ENCODE measurements at regions not wholly inside any gene's neighbourhood (a gene's known extent, or its start where the extent isn't known, plus 50 kb on each side); places are given as distances from the start of the nearest gene placed in this dataset.

- no peak for DNase-seq
Observed at GRCh38 chr10:83592337-83592935, 546.9 kb upstream of the GHITM start.

- no peak for DNase-seq
Observed at GRCh38 chr10:83603708-83604107, 535.6 kb upstream of the GHITM start.

DNA sequence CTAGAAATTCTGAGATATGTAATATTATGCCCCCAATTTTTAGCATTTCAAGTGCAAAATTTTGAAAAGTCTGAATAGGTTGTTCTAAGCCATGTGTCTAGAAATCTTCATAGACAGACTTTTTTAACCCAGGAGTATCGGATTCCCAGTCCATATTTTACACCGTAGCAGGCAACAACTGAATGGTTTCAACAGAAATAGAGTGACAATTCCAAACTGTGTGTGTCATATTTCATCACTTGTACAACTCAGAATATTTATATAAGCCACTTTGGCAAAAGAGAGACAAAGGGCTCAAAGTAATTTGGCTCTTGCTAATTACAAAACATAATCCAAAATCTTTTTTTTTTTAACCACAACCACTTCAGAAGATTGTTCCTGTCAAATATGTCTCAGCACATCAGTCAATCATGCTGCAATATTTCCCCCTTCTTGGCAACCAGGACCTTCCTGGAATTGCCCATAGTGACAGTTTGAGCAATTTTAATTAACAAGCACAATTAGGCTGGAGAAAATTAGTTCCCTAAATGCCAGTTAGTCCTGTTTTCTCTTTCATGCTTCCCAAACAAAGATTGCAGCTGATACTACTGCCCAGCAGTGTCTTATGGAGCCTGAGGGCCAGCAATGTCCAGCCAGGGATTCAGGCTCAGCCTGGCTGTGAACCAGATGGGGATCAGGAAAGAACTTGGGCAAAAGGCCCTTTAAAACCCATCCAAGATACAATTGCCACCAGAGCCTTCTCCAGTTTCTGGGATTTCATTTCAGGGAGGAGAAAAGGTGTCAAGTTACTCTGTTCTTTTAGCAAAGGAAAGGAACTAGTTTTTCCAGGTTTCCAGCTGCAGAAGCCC, 533.3 kb upstream of the GHITM start:
- DNase-seq = no peak

- DNase-seq = no peak
Observed at GRCh38 chr10:83607959-83608745, 531.2 kb upstream of the GHITM start.

GRCh38 chr10:83612050-83612449, 527.3 kb upstream of the GHITM start:
- DNase-seq = no peak

GRCh38 chr10:83612746-83613145, 526.6 kb upstream of the GHITM start:
- no peak for DNase-seq

DNA sequence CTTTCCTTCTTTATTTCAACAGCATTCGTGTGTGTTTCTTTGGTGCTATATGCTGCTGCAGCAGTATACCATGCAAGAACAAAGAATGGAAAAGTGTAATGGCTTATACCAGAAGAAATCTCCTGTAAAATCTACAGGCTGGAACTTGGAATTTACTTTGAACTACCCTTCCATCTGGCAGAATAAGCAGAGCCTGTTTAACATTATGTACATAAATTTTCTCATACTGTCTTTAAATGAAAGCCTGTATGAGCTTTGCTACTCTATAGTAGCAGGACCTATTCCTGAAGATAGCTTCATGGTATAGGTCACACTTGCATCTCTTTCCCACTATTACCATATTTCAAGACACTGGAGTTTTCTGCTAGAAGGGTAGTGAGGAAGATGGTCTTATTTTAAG, 522.1 kb upstream of the GHITM start:
- DNase-seq = no peak

DNA sequence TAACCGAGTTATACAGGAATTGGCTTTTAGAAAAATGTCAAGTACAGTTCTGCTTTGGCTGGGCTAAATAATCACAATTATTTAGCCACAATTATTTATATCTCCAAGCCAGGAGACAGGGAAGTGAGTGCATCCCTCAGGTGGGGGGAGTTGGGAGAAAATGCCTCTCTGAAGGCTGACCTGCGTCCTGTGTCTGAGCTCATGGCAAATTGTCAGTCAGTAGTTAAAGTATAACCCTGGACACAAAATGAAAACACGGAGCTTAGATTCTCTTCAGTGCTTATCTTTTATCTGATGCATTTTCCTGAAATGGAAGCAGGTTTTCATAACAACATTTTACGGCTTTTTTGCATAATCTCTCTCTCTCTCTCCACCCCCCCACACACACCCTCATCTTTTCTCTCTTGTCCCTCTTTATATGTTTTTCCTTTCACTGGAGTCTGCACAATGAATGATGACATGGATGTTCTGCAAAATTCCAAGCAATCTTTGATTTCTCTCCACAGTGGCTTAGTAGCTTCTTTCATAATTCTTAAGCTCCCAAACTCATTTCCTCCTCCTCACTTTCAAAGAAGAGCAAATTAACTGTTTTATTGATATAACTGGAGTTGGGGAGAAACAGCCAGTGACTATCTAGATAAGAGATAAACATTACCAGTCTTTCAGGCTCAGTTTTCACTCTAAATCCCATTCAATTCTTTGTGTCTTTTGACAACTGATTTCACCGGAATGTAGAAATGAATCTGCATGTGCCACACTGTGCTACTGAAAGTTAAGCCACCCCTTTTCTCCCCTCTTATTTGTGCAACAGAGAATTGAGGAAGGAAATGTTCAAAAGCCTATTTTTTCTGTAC, 521.4 kb upstream of the GHITM start:
- no peak for DNase-seq

DNA sequence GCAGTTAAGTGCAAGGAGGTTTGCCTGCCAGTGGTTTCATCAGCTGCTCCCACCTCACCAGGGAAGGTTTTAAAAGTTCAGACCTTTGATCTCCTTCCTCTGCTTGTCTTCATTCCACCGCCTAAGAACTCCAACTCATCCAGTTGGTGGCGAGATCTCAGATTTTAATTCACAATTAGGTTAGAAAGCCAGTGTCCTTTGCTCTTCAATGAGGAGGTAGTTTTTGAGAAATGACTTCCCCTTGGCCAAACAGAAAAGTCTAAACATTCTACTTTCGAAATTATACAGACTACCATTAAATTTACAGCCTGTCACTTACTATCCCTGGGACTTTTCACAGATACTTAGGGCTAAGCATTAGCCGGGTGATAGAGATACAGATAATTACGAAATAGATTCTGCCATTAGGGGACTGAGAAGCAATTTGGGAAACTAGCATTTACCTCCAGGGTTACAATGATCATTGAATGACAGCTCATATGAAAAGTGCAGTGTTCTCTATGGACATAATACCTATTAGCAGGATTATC, 513.4 kb upstream of the GHITM start:
- no peak for DNase-seq

GRCh38 chr10:83632701-83633100, 506.6 kb upstream of the GHITM start:
- no peak for DNase-seq

GRCh38 chr10:83633547-83633946, 505.8 kb upstream of the GHITM start:
- no peak for DNase-seq

DNA sequence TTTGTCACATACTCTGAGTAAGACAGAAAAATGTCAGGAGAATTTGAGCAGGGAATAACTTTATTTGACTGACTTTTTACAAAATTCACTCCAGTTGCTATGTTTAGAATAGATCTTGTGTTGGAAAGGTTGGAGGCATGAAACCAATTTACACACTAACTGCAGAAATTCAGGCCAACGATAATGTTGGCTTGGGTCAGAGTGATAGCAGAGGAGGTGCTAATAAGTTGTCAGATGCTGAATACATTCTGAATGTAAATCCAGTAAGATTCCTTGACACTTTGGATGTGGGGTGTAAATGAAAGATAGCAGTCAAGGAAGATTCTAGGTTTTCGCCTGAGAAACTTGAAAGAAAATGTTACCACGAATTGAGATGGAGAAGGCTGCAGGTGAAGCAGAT, 502.5 kb upstream of the GHITM start:
- DNase-seq = no peak

GRCh38 chr10:83647526-83647925, 491.8 kb upstream of the GHITM start:
- DNase-seq = no peak

DNA sequence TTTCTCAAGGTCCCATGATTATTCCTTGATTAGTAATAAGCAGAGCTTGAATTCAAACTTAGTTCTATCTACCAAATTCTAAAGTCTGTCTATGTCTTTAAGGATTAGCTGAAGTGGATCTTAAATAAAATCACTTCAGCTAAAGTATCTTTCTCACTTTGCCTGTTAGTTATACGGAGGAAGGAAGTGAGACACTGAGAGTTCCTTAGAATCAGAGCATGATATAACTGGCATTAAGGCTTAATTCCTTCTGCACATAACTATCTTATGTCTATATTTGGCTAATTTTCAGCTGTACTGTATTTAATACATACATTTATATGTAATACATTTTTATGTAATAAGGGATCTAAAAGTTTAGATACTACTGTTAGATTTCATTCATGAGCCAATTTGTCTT, 491.1 kb upstream of the GHITM start:
- no peak for DNase-seq

GRCh38 chr10:83649471-83649870, 489.8 kb upstream of the GHITM start:
- DNase-seq = no peak

GRCh38 chr10:83654689-83655088, 484.6 kb upstream of the GHITM start:
- no peak for DNase-seq

DNA sequence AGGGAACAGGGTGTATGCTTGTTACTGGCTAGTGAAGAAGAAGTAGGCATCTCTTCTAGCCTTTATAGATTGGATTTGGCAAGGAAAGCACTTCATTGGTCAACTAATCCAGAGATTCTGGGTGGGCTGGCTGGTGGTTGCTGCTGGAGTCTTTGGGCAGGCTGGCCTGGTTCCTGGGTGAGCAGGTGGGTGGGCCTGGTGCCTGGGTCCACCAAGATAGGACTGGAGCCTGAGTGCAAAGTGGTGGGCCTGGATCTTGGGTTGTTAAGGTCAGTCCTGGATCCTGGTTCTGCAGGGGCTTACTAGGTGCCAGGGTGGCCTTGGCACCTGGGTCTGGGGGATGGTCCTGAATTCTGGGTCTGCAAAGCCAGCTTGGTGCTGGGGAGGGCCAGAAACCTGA, 482.4 kb upstream of the GHITM start:
- no peak for DNase-seq

DNA sequence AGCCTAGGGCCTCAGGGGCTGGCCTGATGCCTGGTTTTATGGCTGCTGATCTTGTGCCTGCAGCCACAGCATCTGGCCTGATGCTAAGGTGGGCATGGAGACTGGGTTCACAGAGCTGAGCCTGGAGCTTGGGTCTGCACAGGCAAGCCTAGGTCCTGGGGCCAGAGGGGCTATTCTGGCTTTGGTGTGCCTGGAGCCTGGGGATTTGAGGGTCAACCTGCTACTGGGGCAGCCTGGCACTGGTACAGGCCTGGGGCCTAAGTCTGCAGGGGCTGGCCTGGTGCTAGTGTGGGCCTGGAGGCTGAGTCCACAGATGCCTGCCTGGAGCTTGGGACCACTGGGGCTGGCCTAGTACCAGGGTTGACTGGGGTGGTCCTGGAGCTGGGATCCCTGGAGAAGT, 481.8 kb upstream of the GHITM start:
- no peak for DNase-seq

GRCh38 chr10:83663918-83664317, 475.4 kb upstream of the GHITM start:
- DNase-seq = no peak

DNA sequence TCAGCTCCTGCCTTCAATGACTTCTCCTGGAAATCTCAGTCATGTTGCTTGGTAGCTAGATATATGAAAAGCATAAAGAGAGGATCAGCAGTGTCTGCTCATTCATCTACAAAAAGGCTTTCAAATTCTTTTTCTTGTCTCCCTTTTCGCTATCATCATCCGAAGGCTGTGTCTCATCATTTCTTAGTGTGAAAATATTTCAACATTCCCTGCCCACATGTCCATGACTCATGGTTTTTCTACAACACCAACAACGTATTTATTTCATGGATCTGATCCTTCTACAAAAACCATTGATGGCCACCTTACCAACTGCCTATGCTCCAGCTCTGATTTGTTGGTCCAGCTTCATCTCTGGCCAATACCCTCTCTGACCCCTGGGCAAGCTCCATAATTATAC, 472.5 kb upstream of the GHITM start:
- no peak for DNase-seq

DNA sequence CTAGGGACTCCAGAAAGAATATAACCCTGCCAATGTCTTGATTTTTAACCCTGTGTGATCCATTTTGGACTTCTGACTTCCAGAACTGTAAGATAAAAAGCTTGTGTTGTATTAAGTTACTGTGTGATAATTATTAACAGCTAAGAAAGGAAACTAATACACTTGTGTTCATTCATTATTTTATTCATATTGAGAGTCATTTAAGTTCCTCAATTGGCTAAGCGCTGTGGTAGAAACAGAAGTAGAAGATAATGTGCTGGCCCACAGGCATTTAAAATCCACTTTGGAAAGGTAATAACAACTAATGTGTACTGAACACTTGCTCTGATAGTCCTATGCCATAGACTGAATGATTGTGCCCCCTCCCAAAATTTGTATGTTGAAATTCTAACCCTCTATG, 471.7 kb upstream of the GHITM start:
- DNase-seq = no peak

GRCh38 chr10:83673316-83673715, 466.0 kb upstream of the GHITM start:
- DNase-seq = no peak

DNA sequence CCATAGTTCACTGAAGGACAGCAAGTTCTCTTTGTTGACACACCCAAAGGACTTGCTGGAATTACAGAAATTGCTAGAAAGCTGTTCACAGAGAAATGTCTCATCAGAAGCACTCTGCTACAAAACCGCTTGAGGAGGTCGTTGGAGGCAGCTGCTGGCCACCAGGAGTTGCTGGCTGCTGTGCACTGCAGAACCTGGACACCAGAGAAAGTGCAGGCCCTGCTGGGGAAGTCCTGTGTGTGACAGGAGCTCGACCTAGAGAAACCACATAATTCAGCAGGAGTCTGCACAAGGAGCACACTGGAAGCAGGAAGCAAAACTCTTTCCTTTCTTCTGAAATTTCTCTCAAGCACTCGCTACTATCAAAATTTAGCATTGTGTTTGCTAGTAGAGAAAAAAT, 461.5 kb upstream of the GHITM start:
- no peak for DNase-seq
